HG02943 (cell line): ENCODE measurements at regions not wholly inside any gene's neighbourhood (a gene's known extent, or its start where the extent isn't known, plus 50 kb on each side); places are given as distances from the start of the nearest gene placed in this dataset.

Source experiments
- ATAC-seq: cut with Tn5 transposase; IDR thresholded peaks from one replicate; pipeline ENCODE4 v1.9.1; 2021; ENCODE audit warnings: mild to moderate bottlenecking, low read depth, moderate library complexity; ENCODE audit not compliant: unreplicated experiment

DNA sequence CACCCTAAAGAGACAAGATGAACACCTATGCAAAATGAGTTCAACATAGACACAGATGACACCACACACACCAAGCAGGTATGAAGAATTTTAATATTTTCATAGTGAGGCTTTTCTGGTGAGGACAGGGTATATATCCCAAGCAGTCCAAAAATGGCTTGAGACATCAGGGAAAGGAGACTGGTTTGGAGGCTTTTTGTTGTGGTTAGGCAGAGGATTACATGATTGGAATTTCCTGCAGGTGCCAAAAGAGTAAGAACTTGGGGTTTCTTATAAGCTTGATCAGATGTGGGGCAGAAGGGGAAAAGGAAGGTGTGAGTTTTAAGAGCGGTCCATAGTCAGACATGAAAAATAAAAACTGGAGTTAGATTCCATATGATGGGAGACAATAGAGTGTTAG, 420.8 kb upstream of the SLITRK1 start:
- ATAC-seq = no peak

DNA sequence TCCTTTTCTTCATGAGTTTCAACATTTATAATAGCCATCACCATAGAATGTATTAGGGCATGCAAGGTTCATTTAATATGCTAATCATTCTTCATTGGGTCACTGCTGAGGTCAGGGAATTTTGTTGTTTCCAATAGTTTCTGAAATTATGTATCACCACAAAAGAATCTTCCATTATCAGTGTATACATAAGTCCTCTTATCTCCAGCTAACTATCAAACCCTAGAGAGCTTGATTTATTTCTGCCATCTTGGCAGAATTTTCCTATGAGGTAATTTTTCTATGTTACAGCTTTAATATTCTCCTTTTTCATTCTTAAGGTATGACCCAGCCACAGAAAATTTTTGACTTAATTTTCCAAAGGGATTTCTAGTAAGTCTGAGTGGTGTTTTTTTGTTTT, 415.0 kb upstream of the SLITRK1 start:
- ATAC-seq = no peak

DNA sequence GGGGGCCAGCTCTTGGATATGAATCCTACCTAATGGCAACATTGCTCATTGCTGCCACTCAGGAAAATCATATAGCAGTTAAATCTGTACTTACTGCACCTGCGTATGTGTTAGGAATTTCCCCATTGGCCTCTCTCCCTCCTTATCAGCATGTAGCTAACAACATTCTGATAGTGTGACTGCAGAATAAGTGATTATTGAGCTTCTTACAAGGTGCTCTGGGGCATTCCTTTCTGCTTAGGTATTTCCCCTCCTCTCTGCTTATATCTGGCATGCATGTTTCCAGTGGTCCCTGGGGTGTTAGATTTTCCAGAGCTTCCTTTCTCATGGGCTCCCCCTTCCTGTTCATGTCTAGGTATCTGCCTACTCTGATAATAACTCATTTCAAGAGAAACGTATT, 414.1 kb upstream of the SLITRK1 start:
- ATAC-seq = no peak

GRCh38 chr13:84294576-84294975, 412.3 kb upstream of the SLITRK1 start:
- ATAC-seq = no peak

DNA sequence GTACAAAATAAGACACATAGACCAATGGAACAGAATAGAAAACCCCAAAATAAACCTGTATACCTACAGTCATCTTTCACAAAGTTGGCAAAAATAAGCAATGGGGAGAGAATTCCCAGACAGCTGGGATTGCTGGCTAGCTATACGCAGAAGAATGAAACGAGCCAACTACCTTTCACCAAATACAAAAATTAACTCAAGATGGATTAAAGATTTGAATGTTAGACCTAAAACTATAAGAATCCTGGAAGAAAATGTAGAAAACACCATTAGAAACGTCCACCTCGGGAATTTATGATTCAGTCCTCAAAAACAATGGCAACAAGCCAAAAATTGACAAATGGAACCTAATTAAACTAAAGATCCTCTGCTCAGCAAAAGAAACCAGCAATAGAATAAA, 408.1 kb upstream of the SLITRK1 start:
- no peak for ATAC-seq

DNA sequence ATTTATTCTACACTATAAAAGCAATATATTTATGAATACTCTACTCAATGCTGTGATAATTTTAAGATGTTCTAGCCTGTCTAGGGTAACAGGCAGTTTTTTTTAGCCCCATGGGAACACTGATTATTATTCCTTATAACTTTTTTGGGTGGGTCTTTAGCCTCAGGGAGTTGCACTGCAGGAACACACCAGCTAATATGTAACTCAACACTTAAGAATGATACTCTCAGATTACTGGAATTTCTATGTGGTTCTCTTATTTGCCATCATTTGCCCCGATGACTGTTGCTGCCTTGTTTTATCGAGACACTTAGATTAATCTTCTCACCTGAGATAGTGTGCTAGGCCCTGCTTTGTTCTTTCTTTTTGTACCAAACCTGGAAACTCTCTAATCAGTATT, 396.9 kb upstream of the SLITRK1 start:
- no peak for ATAC-seq

DNA sequence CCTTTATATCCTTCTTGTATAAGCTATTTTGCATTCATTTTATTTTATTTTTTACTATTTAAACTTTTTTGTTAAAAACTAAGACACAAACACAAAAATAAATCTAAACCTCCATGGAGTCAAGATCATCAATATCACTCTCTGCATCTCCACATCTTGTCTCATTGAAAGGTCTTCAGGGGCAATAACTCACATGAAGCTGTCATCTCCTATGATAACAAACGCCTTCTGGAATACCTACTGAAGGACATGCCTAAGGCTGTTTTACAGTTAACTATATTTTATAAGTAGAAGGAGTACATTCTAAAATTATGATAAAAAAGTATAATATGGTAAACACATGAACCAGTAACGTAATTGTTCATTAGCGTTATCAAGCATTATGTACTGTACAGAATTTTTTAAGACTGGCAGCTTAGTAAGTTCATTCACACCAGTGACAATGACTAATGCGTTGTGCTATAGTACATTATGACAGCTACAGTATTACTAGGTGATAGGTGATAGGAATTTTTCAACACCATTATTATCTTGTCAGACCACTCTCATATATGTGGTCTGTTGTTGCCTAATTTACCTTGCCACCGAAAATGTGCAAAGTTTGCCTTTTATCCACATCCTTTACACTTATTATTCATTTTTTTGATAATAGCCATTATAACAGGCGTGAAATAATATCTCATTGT, 390.7 kb upstream of the SLITRK1 start:
- no peak for ATAC-seq

GRCh38 chr13:84265257-84265764, 383.0 kb upstream of the SLITRK1 start:
- ATAC-seq = no peak

DNA sequence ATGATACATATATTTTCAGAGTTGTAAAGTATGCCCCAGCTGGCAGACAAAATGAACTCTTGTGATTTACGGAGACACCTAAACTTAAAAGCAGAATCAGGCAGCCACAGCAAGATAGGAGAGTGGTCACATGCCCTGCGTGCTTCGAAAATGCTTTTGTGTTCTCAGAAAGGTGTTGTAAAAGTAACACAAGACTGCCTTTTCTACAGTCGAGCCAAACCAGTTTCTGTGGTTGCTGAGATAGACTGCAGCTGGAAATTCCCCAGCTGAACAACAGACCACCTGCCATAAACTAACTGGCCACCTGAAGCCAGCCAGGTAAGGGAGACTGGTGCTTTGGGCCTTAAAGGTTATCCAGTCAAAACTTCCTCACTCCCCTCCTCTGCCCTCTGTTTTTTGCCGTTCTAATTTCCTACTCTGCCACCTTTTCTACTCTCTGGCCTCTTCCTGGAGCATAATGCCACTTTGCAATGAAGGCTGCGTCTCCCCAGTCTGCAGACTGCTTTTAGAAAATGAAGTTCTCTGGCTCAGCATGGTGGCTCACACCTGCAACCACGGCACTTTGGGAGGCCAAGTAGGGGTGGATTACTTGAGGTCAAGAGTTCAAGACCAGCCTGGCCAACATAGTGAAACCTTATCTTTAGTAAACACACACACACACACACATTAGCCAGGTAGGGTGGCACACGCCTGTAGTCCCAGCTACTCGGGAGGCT, 381.2 kb upstream of the SLITRK1 start:
- ATAC-seq = no peak

DNA sequence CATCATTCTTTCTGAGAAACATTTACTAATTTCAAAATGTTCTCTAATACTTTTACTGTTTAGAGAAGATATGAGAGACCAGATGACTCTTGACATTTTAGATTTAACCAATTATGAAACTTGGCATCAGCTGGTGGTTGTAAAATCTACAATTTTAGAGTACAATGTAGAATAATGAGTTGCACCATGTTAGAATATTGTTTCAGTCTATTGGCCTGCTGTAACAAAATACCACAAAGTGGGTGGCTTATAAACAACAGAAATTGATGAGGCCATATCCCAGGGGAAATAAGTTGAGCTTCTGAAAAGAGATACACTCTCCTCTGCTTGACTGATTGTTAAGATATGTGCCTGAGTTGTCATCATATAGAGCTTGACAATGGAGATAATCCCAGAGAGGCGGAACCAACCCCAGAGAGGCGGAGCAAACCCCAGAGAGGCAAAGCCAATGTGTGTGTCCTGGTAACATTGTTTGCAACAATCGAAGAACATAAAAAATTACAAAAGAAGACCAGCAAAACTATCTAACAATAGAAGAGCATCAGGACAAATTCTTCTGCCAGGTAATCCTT, 373.0 kb upstream of the SLITRK1 start:
- no peak for ATAC-seq

GRCh38 chr13:84249463-84249862, 367.2 kb upstream of the SLITRK1 start:
- ATAC-seq = no peak

DNA sequence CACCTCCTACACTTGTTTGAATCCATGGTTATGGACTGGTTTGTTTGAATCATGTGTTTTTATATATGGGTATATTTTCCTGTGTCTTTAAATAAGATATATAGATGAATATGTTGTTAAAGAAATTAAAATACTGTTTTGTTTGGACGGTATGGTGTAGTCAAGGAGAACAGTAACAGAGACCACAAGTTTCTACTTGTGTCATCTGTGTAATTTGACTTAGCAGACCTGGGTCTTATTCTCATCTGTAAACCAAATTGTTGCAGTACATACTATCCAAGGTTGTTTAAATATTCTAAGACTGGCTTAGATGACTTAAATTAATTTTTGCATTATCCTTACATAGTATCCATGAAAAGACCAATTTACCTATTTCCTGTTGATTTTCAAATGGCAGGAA, 361.1 kb upstream of the SLITRK1 start:
- no peak for ATAC-seq

DNA sequence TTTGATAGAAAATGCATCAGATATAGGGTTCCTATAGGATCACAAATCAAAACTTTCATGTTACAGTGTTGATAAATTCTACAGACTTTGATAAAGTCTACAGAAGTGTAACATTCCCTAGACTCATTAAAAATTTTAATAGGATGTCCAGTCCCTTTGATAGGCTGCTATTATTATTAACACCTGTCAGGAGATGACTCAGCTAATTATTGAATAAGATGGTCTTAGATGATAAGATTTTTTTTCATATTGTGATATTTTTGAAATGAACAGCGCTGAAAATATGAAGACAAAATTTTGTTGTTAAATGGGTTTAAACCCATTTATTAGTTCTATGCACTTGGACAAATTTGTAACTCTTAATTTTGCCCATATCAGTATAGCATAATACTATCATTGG, 356.8 kb upstream of the SLITRK1 start:
- ATAC-seq = no peak

DNA sequence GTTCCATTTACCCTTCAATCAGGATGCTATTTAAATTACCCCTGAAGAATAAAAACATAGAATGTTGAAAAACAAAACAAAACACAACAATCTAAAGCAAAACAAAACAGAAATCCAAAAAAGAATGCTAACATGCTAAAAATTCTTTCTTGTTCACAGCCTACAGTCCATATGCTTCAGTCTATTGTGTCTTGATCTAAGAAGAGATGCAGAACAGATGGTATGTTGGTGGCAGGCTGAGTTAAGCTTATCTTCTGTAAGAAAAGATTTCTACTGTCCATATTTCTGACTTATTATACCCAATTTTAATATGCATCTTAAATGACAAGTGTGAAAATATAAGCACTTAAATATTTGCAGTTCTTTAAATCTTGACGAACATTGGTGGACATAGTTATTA, 356.1 kb upstream of the SLITRK1 start:
- ATAC-seq = no peak

GRCh38 chr13:84237143-84237542, 354.9 kb upstream of the SLITRK1 start:
- no peak for ATAC-seq

DNA sequence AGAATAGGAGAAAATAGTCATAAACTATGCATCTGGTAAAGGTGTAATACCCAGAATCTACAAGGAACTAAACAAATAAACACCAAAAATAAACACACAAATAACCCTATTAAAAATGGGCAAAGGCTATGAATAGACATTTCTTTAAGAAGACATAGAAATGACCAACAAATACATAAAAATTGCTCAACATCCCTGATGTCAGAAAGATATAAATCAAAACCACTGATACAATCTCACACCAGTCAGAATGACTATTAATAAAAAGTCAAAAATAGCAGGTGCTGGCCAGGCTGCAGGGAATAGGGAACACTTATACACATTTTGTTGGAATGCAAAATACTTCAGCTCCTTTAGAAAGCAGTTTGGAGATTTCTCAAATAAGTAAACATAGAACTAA, 352.1 kb upstream of the SLITRK1 start:
- ATAC-seq = no peak

DNA sequence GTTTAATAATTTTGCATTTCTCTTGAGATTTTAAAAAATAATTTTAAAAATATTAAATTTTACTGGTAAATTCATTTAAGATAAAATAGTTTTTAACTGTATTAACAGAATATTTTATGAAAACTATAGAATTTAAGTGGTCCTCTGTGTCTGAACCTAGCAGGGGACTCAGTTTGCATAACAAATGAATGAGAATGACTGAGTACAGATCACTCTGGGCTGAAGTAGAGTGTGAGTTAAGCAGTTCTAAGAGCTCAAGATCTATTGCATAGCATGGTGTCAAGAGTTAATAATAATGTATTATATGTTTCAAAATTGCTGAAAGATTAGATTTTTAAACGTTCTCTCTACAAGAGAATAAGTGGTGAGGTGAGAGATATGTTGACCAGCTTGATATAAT, 348.3 kb upstream of the SLITRK1 start:
- no peak for ATAC-seq

GRCh38 chr13:84211048-84211447, 328.8 kb upstream of the SLITRK1 start:
- no peak for ATAC-seq

DNA sequence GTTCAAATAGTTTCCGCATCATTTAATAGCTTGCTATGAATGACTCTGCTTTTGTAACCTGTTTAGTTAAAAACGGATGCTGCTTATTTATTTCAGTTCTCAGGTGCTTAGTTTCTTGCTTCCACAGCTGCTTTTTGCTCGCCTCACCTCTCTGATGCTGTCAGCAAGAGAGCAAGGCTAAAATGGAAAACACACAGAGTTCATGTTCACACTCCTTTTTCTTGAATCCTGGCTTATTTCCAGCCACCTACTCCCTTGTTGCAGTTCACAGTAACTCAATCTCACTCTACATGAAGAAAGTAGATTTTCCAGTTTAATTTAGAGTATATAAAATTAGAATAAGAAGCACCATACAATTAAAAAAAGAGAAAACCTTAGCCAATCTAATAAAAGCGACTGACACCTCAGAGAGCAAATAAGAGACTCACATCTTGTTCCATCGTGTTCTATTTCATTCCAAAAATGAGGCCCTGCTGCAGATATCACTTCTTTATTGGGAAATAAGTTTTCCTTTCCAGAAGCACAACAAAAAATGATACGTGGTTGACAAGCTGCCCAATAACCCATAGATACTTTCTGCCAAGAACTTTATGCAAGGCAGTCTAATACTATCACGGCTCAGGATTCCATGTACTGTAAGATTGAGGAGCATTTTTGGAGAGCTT, 326.1 kb upstream of the SLITRK1 start:
- no peak for ATAC-seq

- ATAC-seq = no peak
Measured at GRCh38 chr13:84207509-84207908, 325.2 kb upstream of the SLITRK1 start.

DNA sequence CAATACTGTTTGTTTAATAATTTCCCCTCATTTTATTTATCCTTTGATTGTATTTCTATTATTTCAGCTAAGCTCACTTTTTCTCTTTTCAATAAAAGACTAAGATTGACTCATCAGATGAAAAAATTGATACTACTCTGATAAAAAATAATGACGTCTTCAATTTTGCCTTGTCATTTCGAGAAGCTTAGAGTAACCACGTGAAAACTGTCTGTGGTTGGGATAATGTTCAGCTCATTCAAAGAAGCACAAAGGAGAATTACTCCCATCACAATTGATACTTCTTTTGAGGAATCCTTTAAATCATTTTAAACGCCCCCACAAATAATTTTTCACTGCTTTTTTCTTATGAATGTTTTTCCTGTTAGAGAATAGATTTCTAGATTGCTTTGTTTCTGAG, 318.7 kb upstream of the SLITRK1 start:
- ATAC-seq = no peak
